ENCODE measurements at regions not wholly inside any gene's neighbourhood (a gene's known extent, or its start where the extent isn't known, plus 50 kb on each side); places are given as distances from the start of the nearest gene placed in this dataset.

- H3K9me3 ChIP-seq, result no peaks in the 10 kb centered on the region
- peaks cover 8% of the 10 kb centered on the region for H3K27me3 ChIP-seq
- no peaks in the 10 kb centered on the region for H3K36me3 ChIP-seq
- no peak for TF ChIP-seq CTCF (IDR thresholded peaks at IDR 0.05)
- H3K27ac ChIP-seq, result no peak overlapping the region
- no peaks in the 10 kb centered on the region for H3K4me1 ChIP-seq (ENCODE audit: control insufficient read depth in 1 of 2, insufficient read depth in 1 of 2, low read depth in 1 of 2, low read length in 1 of 2)
- H3K4me3 ChIP-seq (ENCODE audit: low read depth in 1 of 2, low read length in 1 of 2), result no peak overlapping the region
Observed at GRCh38 chr13:40137400-40137799, 481.9 kb downstream of the COG6 start.

GRCh38 chr13:40139896-40140520 is 484.5 kb downstream of the COG6 start:
- H3K4me1 ChIP-seq (ENCODE audit: control insufficient read depth in 1 of 2, insufficient read depth in 1 of 2, low read depth in 1 of 2, low read length in 1 of 2), result no peaks in the 10 kb centered on the region
- H3K27me3 ChIP-seq, result peaks cover 8% of the 10 kb centered on the region
- no peak for TF ChIP-seq CTCF (IDR thresholded peaks at IDR 0.05)
- H3K9me3 ChIP-seq, result no peaks in the 10 kb centered on the region
- no peaks in the 10 kb centered on the region for H3K36me3 ChIP-seq
- H3K4me3 ChIP-seq (ENCODE audit: low read depth in 1 of 2, low read length in 1 of 2), result no peak overlapping the region
- H3K27ac ChIP-seq, result no peak overlapping the region

- no peaks in the 10 kb centered on the region for H3K36me3 ChIP-seq
- no peaks in the 10 kb centered on the region for H3K4me1 ChIP-seq (ENCODE audit: control insufficient read depth in 1 of 2, insufficient read depth in 1 of 2, low read depth in 1 of 2, low read length in 1 of 2)
- no peaks in the 10 kb centered on the region for H3K9me3 ChIP-seq
- no peak overlapping the region for H3K27ac ChIP-seq
- no peak for TF ChIP-seq CTCF (IDR thresholded peaks at IDR 0.05)
- H3K27me3 ChIP-seq, result peaks cover 17% of the 10 kb centered on the region
- H3K4me3 ChIP-seq (ENCODE audit: low read depth in 1 of 2, low read length in 1 of 2), result no peak overlapping the region
Observed at GRCh38 chr13:40141859-40142555, 486.5 kb downstream of the COG6 start.

GRCh38 chr13:40143106-40143505 is 487.6 kb downstream of the COG6 start:
- Histone ChIP-seq H3K4me1 (ENCODE audit: control insufficient read depth in 1 of 2, insufficient read depth in 1 of 2, low read depth in 1 of 2, low read length in 1 of 2) (no peaks in the 10 kb centered on the region), H3K4me3 (ENCODE audit: low read depth in 1 of 2, low read length in 1 of 2) (no peak overlapping the region), H3K27ac (no peak overlapping the region), H3K9me3 (no peaks in the 10 kb centered on the region), H3K36me3 (no peaks in the 10 kb centered on the region), H3K27me3 (peaks cover 18% of the 10 kb centered on the region)
- TF ChIP-seq CTCF (IDR thresholded peaks at IDR 0.05), result no peak

GRCh38 chr13:40143559-40143958 is 488.1 kb downstream of the COG6 start:
- H3K9me3 ChIP-seq, result no peaks in the 10 kb centered on the region
- no peak overlapping the region for H3K27ac ChIP-seq
- TF ChIP-seq CTCF (IDR thresholded peaks at IDR 0.05), result no peak

More at GRCh38 chr13:40143559-40143958, 488.1 kb downstream of the COG6 start:
- H3K36me3 ChIP-seq, result no peaks in the 10 kb centered on the region
- H3K27me3 ChIP-seq, result peaks cover 18% of the 10 kb centered on the region
- no peaks in the 10 kb centered on the region for H3K4me1 ChIP-seq (ENCODE audit: control insufficient read depth in 1 of 2, insufficient read depth in 1 of 2, low read depth in 1 of 2, low read length in 1 of 2)
- no peak overlapping the region for H3K4me3 ChIP-seq (ENCODE audit: low read depth in 1 of 2, low read length in 1 of 2)
